Smooth muscle cell (in vitro differentiated cells): ENCODE measurements at regions not wholly inside any gene's neighbourhood (a gene's known extent, or its start where the extent isn't known, plus 50 kb on each side); places are given as distances from the start of the nearest gene placed in this dataset.
"Not testable (repeated sequence)": the region's sequence is repeated elsewhere in the genome, so short reads cannot be mapped to it uniquely, and the experiment has no call there.

Experiments
- DNase-seq: peaks from one replicate; lab custom pipeline; 2025; ENCODE audit not compliant: unreplicated experiment; lab: John Stamatoyannopoulos, UW
- H2AFZ ChIP-seq: fragments of 200-600 bp; sonication (generic); 2 replicates; pipeline ENCODE4 v1.6.0; 2016; ENCODE audit warnings: antibody characterized with exemption, low read depth, mild to moderate bottlenecking
- H3F3A ChIP-seq: fragments of 200-600 bp; sonication (generic); 2 replicates; pipeline ENCODE4 v1.6.0; 2017; ENCODE audit warnings: antibody characterized with exemption, low read depth
- H3K27ac ChIP-seq: fragments of 200-600 bp; sonication (generic); 2 replicates; pipeline ENCODE4 v1.5.1; 2016; ENCODE audit warnings: low read depth, mild to moderate bottlenecking
- H3K27me3 ChIP-seq: fragments of 200-600 bp; sonication (generic); 2 replicates; pipeline ENCODE4 v1.6.1; 2016; ENCODE audit warnings: low read depth, mild to moderate bottlenecking
- H3K36me3 ChIP-seq: fragments of 200-600 bp; sonication (generic); 2 replicates; pipeline ENCODE4 v1.5.1; 2016; ENCODE audit warnings: low read depth
- H3K4me1 ChIP-seq: fragments of 200-600 bp; sonication (generic); 2 replicates; pipeline ENCODE4 v1.5.1; 2016; ENCODE audit warnings: low read depth
- H3K4me2 ChIP-seq: fragments of 200-600 bp; sonication (generic); 2 replicates; pipeline ENCODE4 v1.6.0; 2016; ENCODE audit warnings: mild to moderate bottlenecking
- H3K4me3 ChIP-seq: fragments of 200-600 bp; sonication (generic); 2 replicates; pipeline ENCODE4 v1.5.1; 2016; ENCODE audit warnings: mild to moderate bottlenecking
- H3K79me2 ChIP-seq: fragments of 200-600 bp; sonication (generic); 2 replicates; pipeline ENCODE4 v1.6.0; 2016; ENCODE audit warnings: low read depth, mild to moderate bottlenecking
- H3K9ac ChIP-seq: fragments of 200-600 bp; sonication (generic); 2 replicates; pipeline ENCODE4 v1.6.0; 2016; ENCODE audit warnings: low read depth
- H3K9me3 ChIP-seq: fragments of 200-600 bp; sonication (generic); replicated peaks from 2 replicates; pipeline ENCODE4 v1.5.1; 2016; ENCODE audit warnings: low read depth
- H4K20me1 ChIP-seq: fragments of 200-600 bp; sonication (generic); 2 replicates; pipeline ENCODE4 v1.6.0; 2016; ENCODE audit warnings: low read depth
- CTCF ChIP-seq: fragments of 200-600 bp; sonication (generic); IDR thresholded peaks from 2 replicates; pipeline ENCODE4 v1.5.1; 2017; ENCODE audit warnings: borderline replicate concordance, mild to moderate bottlenecking, antibody characterized with exemption; ENCODE audit not compliant: insufficient read depth, poor library complexity, severe bottlenecking
- WGBS: methylation state at CpG from one replicate; pipeline ENCODE4 v1.1.7; 2016; ENCODE audit warnings: low lambda C conversion rate; 5-methylcytosine and 5-hydroxymethylcytosine counted together

DNA sequence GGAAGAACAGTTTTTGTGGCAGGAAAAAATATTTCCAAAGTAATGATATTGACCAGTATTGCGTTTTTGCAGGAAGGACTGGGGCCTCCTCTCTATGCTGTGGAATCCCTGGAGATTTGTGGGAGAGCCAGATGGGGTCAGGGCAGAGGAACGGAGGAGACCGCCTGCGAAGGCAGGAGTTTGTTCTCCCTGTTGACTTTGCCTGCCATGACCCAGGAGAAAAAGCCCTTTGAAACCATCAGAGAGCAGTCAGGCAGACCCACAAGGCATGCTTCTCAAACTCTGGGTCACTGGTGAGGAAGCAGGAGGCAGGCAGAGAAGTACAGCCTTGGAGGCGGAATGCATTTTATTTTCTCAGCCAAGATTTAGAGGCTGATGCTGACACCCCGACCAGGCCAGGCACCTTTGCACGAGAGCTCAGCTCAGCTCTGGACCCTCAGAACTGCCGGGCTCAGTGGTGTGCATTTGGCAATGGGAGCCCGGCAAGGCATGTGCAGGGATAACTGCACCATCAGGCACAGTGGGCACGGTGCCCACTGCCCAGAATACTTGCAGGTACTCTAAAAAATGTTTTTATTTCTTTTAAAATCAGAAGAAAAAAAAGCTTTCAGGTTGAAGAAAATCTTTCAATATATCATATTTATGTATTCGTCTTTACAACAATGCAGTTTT is 410.4 kb downstream of the RPS24 start:
- WGBS, result 90% methylated on average over 11 of the region's 11 CpGs
- Histone ChIP-seq H3K27me3 (no peaks in the 10 kb centered on the region), H3K4me3 (no peak overlapping the region), H3K4me1 (no peaks in the 10 kb centered on the region), H4K20me1 (no peaks in the 10 kb centered on the region), H3K79me2 (no peaks in the 10 kb centered on the region), H3K9ac (no peak overlapping the region), H2AFZ (no peak overlapping the region), H3K36me3 (no peaks in the 10 kb centered on the region), H3F3A (no peaks in the 10 kb centered on the region), H3K9me3 (no peaks in the 10 kb centered on the region), H3K27ac (no peak overlapping the region), H3K4me2 (no peak overlapping the region)
- no peak for TF ChIP-seq CTCF
- no peak for DNase-seq

DNA sequence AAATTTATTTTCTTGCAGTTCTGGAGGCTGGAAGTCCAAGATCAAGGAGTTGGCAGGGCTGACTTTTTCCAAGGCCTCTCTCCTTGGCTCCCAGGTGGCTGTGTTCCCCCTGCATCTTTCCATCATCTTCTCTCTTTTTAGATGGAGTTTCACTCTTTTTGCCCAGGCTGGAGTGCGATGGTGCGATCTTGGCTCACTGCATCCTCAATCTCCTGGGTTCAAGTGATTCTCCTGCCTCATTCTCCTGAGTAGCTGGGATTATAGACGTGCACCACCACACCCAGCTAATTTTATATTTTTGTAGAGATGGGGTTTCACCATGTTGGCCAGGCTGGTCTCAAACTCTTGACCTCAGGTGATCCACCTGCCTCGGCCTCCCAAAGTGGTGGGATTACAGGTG is 411.1 kb downstream of the RPS24 start:
- H3K4me3 ChIP-seq, DNase-seq, H3K27ac ChIP-seq, H3K9me3 ChIP-seq, H4K20me1 ChIP-seq, H2AFZ ChIP-seq, H3K27me3 ChIP-seq, H3K4me1 ChIP-seq, H3F3A ChIP-seq, H3K9ac ChIP-seq, H3K79me2 ChIP-seq, H3K4me2 ChIP-seq, H3K36me3 ChIP-seq: not testable (repeated sequence)
- WGBS, result 90% methylated on average over 4 of the region's 4 CpGs

DNA sequence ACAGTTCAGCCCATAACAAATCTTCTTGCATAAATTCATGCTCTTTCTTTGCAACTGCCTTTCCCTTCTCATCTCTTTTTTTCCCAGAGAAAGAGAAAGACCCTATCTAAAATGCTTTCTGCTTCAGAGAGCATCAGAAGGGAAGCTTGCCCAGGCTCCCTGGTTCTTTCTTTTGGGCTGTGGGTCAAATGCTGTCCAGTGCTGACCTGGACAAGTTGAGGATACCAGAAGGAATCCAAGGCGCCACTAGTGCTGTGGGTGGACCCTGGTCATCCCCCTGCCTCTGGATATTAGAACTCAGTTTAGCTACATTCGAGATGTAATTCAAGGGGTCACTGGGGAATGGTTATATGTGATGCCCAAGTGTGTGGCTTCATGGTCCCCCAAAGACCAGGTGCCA is 411.6 kb downstream of the RPS24 start:
- no peaks in the 10 kb centered on the region for H3K27me3 ChIP-seq

GRCh38 chr10:78448470-78448869 is 414.8 kb downstream of the RPS24 start:
- TF ChIP-seq CTCF, result no peak
- H3K9me3 ChIP-seq, result no peaks in the 10 kb centered on the region
- no peaks in the 10 kb centered on the region for H3K79me2 ChIP-seq
- DNase-seq, result no peak
- H3K4me1 ChIP-seq, result peaks cover 4% of the 10 kb centered on the region
- no peak overlapping the region for H3K4me3 ChIP-seq
- no peaks in the 10 kb centered on the region for H4K20me1 ChIP-seq
- no peak overlapping the region for H3K27ac ChIP-seq
- no peak overlapping the region for H2AFZ ChIP-seq
- H3K9ac ChIP-seq, result no peak overlapping the region
- WGBS, result 90% methylated on average over 4 of the region's 4 CpGs
- H3K27me3 ChIP-seq, result no peaks in the 10 kb centered on the region
- no peak overlapping the region for H3K4me2 ChIP-seq
- no peaks in the 10 kb centered on the region for H3F3A ChIP-seq
- no peaks in the 10 kb centered on the region for H3K36me3 ChIP-seq

More for the DNA sequence above, 411.6 kb downstream of the RPS24 start:
- Histone ChIP-seq H3F3A (no peaks in the 10 kb centered on the region), H3K9me3 (no peaks in the 10 kb centered on the region), H3K4me2 (no peak overlapping the region), H3K36me3 (no peaks in the 10 kb centered on the region), H3K4me1 (no peaks in the 10 kb centered on the region), H2AFZ (no peak overlapping the region), H3K9ac (no peak overlapping the region), H3K4me3 (no peak overlapping the region), H3K79me2 (no peaks in the 10 kb centered on the region), H3K27ac (no peak overlapping the region), H4K20me1 (no peaks in the 10 kb centered on the region)
- WGBS, result 100% methylated on average over 2 of the region's 2 CpGs
- DNase-seq, result no peak
- TF ChIP-seq CTCF, result no peak
